ENCODE measurements at regions not wholly inside any gene's neighbourhood (a gene's known extent, or its start where the extent isn't known, plus 50 kb on each side); places are given as distances from the start of the nearest gene placed in this dataset.

GRCh38 chr4:100882661-100883060, 364.8 kb upstream of the EMCN start:
- TF ChIP-seq CTCF (IDR thresholded peaks at IDR 0.05): no peak

- TF ChIP-seq CTCF (IDR thresholded peaks at IDR 0.05): no peak
Measured at GRCh38 chr4:100881283-100881682, 363.5 kb upstream of the EMCN start.

- no peak for TF ChIP-seq CTCF (IDR thresholded peaks at IDR 0.05)
Measured at GRCh38 chr4:100880011-100880410, 362.2 kb upstream of the EMCN start.

GRCh38 chr4:100879471-100879870, 361.6 kb upstream of the EMCN start:
- no peak for TF ChIP-seq CTCF (IDR thresholded peaks at IDR 0.05)

GRCh38 chr4:100876546-100876945, 358.7 kb upstream of the EMCN start:
- TF ChIP-seq CTCF (IDR thresholded peaks at IDR 0.05): no peak

GRCh38 chr4:100875296-100876068, 357.7 kb upstream of the EMCN start:
- no peak for TF ChIP-seq CTCF (IDR thresholded peaks at IDR 0.05)

GRCh38 chr4:100872811-100873210, 355.0 kb upstream of the EMCN start:
- TF ChIP-seq CTCF (IDR thresholded peaks at IDR 0.05): no peak

Data from LNCAP (cell line).